DMS79 (cell line): ENCODE measurements at regions not wholly inside any gene's neighbourhood (a gene's known extent, or its start where the extent isn't known, plus 50 kb on each side); places are given as distances from the start of the nearest gene placed in this dataset.

Experiments
- DNase-seq: peaks from one replicate; lab custom pipeline; 2025; lab: John Stamatoyannopoulos, UW

GRCh38 chr9:89808756-89809181 lies 204.0 kb downstream of the GADD45G start:
- DNase-seq: no peak

DNA sequence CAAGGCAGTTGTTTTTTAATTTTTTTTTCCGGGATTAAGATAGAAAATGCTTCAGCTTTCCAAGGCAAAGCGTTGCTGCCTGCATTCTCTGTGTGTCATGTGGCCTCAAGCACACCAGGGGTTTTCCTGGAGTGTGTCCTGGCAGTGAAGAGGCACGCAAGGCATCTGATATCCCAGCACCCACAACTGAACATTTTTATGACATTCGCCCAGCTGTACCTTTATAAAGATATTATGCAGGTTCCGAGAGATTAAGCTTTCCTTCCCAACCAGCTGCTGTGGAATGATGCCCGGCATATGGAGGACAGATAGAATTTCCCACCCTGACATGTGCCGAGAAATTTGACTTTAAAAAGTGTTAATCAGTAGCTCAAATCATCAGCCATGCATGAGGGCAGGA lies 205.6 kb downstream of the GADD45G start:
- no peak for DNase-seq

- DNase-seq: no peak
Measured at GRCh38 chr9:89811356-89811755, 206.5 kb downstream of the GADD45G start.

- DNase-seq: no peak
Measured at GRCh38 chr9:89811886-89812450, 207.2 kb downstream of the GADD45G start.

DNA sequence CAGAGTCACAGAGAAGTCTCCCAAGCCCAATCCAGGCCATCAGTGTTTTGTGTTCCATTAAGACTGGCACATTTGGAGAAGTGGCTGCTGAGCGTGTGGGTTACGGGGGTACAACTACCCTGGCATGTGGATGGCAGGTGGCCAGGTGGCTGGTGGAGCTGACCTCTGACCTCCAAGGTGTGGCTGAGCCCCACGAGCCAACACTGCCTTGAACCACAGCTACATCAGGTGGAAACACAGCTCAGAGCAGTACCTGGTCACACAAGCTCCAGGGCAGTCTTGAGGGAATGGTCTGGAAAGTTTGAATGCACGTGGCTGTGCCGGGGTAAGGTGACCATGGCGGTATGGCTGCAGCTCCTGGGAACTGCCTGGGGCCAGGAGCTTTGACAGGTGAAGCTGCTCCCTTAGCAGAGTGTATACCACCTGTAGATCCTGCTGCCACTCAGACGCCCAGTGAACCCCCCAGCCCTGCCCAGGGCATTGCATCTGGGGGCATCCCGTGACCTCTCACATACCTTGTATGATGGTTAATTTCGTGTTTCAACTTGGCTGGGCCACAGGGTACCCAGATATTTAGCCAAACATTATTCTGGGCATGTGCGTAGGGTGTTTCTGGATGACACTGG lies 207.9 kb downstream of the GADD45G start:
- DNase-seq: no peak

DNA sequence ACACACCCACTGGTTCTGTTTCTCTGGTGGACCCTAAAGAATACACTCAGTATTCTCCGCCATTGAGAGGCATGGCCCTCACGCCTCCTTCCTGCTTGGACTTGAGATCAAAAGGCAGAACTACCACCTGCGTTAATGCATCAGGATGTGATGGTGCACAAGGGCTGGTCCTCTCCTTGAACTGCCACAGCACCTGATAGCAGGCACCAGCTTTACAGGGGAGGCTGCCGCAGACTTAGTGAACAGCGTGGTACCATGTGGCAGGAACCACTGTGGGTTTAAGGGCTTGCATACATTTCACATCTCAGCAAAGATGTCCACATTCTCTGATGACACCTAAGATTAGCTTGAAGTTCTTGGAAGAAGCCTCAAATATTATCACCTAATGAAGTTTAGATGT lies 208.7 kb downstream of the GADD45G start:
- no peak for DNase-seq

DNA sequence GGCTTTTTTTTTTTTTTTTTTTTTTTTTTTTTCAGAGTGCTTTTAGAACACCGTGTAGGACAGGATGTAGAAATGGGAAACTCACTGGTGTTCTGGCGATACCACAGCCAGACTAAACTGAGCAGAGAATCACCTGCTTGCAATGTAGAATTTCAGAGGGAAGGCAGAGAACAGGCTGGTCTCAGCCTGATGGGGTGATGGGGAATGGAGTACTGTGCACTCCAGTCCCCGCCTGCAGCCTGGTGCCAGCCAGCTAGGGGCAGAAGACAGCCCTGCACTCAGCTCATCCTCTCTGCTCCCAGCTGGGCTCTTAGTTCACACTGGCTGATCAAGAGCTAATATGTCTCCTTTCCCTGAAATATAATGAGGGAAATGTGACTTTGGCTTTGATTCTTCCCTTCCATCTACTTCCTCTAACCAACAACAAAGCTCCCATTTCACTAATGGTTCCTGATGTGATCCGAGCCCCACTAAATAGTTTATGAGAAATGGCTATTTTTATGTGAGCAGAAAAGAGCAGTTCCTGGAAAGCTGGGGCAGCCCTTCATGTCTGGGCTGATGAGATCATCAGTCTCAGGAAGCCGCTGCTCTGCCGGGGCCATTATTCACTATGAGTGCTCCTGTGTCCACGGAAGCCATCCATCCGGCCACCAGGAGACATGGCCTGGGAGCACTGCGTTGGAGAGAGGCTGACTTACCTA lies 209.7 kb downstream of the GADD45G start:
- DNase-seq: no peak

GRCh38 chr9:89815061-89815902 lies 210.5 kb downstream of the GADD45G start:
- DNase-seq: no peak

- DNase-seq: no peak
Measured at GRCh38 chr9:89815903-89816573, 211.2 kb downstream of the GADD45G start.

GRCh38 chr9:89817151-89817950 lies 212.5 kb downstream of the GADD45G start:
- DNase-seq: no peak

DNA sequence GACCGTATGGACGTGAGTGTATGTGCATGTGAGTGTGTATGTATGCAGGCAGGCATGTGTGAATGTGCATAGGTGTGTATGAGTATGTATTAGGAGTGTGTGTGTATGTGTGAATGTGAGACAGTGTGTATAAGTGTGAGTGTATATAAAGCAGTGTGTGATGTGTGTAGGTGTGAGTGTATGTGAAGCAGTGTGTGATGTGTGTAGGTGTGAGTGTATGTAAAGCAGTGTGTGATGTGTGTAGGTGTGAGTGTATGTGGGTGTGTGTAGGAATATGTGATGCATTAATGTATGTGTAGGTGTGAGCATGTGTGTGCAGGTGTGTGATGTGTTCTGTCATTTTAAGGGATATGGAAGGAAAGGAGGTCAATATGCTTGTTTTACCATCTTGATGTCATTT lies 215.5 kb downstream of the GADD45G start:
- no peak for DNase-seq

- no peak for DNase-seq
Measured at GRCh38 chr9:89821081-89821480, 216.3 kb downstream of the GADD45G start.

DNA sequence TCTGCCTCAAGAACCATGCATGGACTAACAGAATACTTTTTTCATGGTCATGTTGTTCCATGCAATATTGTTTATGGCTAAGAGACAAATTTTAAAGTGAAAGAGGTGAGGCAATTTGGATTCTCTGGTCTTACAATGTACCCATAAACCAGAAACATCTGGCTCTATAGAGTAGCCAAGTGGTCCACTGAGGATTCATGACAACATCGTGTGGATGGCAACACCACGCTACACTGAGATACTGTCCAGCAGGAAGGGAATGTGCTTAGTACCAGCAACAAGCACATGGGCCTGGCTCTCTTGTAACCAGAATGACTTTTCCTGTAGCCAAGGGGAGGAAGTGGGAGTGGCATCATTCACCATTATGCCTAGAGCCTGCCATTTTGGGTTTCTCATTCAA lies 218.2 kb downstream of the GADD45G start:
- DNase-seq: no peak

GRCh38 chr9:89825669-89826068 lies 220.9 kb downstream of the GADD45G start:
- no peak for DNase-seq

GRCh38 chr9:89826186-89826585 lies 221.4 kb downstream of the GADD45G start:
- no peak for DNase-seq

DNA sequence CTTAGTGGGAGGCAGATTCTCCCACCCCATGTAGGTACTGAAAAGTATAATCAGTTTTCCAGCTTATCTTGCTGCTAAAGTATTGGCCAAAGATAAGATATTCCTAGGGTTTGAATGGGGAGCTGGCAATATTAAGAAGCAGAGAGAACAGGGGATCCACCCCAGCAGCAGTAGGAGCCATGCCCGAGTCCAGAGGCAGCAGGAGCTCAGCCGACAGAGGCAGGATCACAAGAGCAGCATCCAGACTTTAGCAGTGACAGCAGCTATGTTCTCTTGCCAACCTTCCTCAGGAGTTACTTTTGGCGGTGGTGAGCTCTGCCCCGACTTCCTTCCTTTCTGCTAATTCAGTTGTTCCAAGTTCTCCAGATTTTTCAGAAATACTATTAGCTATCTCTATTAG lies 224.5 kb downstream of the GADD45G start:
- DNase-seq: no peak

- no peak for DNase-seq
Measured at GRCh38 chr9:89835666-89836065, 230.9 kb downstream of the GADD45G start.

DNA sequence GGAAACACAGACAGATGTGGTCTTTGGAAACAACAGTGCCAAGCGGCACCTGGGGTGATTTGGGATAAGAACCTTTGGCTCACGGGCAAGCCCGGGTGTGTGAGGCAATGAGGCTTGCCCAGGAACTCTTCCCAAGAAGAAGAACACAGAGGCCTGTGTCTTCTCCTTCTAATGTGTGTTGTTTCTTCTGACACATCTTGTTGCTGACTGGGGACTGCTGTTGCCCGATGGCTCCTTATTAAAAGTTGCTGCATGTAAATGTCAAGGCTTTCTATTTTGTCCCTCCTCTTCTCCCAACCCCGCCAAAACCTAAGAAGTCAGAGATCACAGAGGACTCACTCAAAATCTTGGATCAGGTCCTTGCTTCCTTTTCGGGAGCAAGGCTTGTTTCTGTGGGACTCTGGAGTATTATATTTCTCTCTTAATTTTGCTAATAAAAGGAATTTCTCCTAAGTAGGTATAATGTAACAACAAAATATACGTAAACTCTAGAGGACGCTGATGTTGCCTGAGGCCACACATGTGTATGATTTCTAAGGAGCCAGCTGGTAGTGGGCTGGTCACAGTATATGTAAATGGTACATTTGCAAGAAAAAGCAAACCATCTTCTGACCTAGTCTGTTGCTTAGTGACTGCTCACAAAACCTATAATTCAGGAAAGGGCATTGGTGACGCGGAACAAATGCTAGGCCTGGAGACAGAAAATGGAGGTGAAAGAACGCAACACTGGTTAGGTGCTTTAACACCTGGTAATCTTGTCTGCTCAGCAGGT lies 232.5 kb downstream of the GADD45G start:
- no peak for DNase-seq

- no peak for DNase-seq
Measured at GRCh38 chr9:89837934-89838310, 233.1 kb downstream of the GADD45G start.

DNA sequence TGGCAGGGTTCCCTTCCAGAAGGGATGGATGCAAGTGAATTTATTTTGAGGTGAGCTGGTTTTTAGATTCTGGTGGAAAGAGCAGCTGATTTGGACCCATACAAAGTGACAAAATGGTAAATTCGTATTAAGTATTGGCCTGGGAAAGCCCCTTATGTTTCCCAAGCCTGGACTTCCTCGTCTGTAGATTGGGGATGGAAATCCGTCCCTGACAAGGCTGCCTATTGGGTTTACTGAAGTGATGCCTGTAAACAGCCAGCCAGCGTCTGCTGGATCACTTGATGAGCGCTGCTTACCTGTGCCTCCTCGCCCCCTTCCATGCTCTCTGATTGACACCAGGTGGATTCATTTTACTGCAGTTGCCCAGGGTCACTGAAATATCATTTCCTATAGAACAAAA lies 233.8 kb downstream of the GADD45G start:
- no peak for DNase-seq

- DNase-seq: no peak
Measured at GRCh38 chr9:89839449-89839848, 234.6 kb downstream of the GADD45G start.
